ES-I3 (cell line): ENCODE measurements at regions not wholly inside any gene's neighbourhood (a gene's known extent, or its start where the extent isn't known, plus 50 kb on each side); places are given as distances from the start of the nearest gene placed in this dataset.
"Not testable (repeated sequence)": the region's sequence is repeated elsewhere in the genome, so short reads cannot be mapped to it uniquely, and the experiment has no call there.

Experiments
- H3K36me3 ChIP-seq: 2 replicates; pipeline ENCODE4 v1.6.1; 2013; ENCODE audit warnings: mild to moderate bottlenecking, low read length, control low read depth, moderate library complexity; ENCODE audit not compliant: insufficient read depth
- H3K4me1 ChIP-seq: 2 replicates; pipeline ENCODE4 v1.6.1; 2013; ENCODE audit warnings: mild to moderate bottlenecking, control low read depth, low read length; ENCODE audit not compliant: insufficient read depth
- H3K9ac ChIP-seq: 2 replicates; pipeline ENCODE4 v1.6.1; 2013; ENCODE audit warnings: low read depth, mild to moderate bottlenecking, low read length, moderate library complexity
- H3K9me3 ChIP-seq: 2 replicates; pipeline ENCODE4 v1.6.1; 2013; ENCODE audit warnings: mild to moderate bottlenecking, low read length, moderate library complexity; ENCODE audit not compliant: control insufficient read depth, insufficient read depth

DNA sequence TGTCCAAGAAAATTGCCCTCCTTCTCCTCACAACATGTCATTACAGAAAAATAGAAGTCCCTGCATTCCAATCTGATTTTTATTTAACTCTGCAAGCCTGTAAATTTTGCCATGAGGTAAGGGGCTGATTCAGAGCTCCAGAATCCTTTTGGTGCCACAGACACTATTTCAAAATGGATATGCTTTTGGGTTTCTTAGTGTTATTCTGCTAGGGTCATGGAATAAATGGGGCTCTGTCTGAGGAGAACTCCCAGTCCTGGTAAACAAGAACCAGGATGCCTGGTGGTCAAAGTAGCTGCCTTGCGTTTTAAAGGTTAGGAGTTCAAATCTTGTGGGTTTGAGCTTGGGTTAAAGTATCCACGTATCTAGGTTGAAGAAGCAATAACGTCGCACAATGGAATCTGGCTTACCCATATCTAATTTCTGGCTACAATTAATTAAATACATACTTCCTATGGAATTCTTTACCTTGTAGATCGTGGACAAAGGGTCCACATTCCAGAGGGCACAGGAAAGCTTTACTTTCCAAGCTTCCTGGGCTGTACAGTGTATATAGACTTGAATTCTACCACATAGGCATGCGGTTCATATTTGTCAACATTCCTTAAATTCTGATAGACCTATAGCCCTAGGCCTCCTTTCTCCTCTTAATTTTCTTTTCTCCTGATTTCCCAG, 98.0 kb upstream of the CDC42BPA start:
- Histone ChIP-seq H3K4me1 (no peaks in the 10 kb centered on the region), H3K9me3 (no peaks in the 10 kb centered on the region), H3K9ac (no peak overlapping the region), H3K36me3 (no peaks in the 10 kb centered on the region)

DNA sequence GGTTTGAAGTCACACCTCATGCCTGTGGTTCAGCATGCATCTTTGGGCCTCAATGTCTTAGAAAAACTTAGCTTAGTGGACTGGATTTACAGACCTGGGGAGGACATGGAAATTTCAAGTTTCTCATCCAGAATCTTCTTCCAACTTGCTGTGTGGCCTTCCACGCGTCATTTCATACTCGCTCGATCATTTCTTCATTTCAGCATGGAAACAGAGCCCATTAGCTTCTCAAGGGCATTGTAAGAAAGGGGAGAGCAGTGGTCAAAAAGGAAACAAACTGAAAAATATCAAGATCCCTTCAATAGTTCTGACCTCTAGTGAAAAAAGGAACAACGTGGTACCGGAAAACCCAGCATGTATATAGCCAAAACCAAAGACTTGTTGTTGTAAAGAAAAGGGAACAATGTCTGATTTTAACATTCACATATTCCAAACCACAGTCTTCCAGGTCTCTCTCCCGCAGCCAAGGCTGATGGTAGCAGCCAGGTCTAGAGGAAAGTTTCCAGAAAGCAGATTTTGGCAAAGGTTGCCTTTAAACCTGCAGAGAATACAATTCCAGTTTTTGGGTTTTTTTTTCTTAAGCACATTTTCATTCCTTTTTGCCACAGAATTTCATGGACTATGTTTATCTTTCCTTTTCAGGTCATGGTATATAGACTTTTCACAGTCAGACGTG, 97.0 kb upstream of the CDC42BPA start:
- Histone ChIP-seq H3K9ac (no peak overlapping the region), H3K4me1 (no peaks in the 10 kb centered on the region), H3K36me3 (no peaks in the 10 kb centered on the region), H3K9me3 (no peaks in the 10 kb centered on the region)

DNA sequence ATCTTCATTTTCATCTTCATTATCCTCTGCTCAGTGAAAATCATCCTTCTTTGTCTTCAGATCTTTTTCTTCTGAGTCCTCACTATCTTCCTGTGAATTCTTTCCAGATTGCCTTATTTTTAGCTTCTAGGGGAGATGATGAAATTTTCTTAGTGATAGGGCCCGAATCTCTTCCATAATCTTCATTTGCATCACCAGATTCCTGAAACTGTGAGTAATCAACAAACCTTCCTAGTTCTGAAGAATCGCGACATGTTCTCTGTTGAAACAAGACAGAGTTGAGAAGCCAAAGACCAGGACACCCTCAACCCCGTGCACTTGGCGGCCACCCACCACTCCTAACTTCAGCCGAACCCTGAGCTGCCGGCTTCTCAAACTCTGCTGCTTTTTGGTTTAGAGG, 92.8 kb upstream of the CDC42BPA start:
- Histone ChIP-seq H3K9me3 (no peaks in the 10 kb centered on the region), H3K4me1 (no peaks in the 10 kb centered on the region), H3K36me3 (no peaks in the 10 kb centered on the region), H3K9ac (no peak overlapping the region)

DNA sequence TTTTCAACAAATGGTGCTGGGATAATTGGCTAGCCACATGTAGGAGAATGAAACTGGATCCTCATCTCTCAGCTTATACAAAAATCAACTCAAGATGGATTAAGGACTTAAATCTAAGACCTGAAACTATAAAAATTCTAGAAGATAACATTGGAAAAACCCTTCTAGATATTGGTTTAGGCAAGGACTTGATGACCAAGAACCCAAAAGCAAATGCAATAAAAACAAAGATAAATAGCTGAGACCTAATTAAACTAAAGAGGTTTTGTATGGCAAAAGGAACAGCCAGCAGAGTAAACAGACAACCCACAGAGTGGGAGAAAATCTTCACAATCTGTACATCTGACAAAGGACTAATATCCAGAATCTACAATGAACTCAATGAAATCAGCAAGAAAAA, 88.0 kb upstream of the CDC42BPA start:
- not testable (repeated sequence) for H3K36me3 ChIP-seq, H3K4me1 ChIP-seq, H3K9ac ChIP-seq, H3K9me3 ChIP-seq

DNA sequence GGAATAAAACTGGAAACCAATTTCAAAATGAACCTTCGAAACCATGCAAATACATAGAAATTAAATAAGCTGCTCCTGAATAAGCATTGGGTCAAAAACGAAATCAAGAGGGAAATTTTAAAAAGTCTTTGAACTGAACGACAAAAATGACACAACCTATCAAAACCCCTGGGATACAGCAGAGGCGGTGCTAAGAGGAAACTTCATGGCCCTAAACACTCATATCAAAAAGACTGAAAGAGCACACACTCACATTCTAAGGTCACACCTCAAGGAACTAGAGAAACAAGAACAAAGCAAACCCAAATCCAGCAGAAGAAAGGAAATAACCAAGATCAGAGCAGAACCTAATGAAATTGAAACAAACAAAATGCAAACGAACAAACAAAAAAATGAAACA, 85.2 kb upstream of the CDC42BPA start:
- Histone ChIP-seq H3K9me3 (peaks cover 6% of the 10 kb centered on the region; the same call in 1 of the 2 replicates), H3K36me3 (no peaks in the 10 kb centered on the region), H3K9ac (no peak overlapping the region), H3K4me1 (no peaks in the 10 kb centered on the region)

DNA sequence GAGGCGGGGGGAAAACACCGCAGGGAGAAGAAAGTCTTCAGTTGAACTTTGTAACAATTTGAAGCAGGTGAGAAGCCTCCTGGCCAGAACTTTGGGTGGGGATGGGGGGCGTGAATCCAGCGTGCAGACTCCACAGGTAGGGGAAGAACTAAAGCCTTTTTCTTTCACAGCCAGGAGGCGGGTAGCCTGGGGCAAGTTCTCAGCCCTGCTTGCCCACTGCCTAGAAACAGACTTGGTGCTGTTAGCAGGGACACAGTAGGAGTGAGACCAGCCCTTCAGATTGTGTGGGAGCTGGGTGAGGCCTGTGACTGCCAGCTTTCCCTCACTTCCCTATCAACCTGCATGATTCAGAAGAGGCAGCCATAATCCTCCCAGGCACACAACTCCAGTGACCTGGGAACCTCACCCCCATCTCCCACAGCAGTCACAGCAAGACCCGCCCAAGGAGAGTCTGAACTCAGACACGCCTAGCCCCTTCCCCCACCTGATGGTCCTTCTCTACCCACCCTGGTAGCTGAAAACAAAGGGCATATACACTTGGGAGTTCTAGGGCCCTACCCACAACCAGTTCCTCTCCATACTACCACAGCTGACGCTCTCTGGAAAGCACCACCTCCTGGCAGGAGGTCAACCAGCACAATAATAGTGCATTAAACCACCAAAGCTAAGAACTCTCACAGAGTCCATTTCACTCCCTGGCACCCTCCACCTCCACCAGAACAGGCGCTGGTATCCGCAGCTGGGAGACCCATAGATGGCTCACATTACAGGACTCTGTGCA, 83.5 kb upstream of the CDC42BPA start:
- H3K4me1 ChIP-seq, result no peaks in the 10 kb centered on the region
- no peaks in the 10 kb centered on the region for H3K36me3 ChIP-seq
- H3K9ac ChIP-seq, result no peak overlapping the region

DNA sequence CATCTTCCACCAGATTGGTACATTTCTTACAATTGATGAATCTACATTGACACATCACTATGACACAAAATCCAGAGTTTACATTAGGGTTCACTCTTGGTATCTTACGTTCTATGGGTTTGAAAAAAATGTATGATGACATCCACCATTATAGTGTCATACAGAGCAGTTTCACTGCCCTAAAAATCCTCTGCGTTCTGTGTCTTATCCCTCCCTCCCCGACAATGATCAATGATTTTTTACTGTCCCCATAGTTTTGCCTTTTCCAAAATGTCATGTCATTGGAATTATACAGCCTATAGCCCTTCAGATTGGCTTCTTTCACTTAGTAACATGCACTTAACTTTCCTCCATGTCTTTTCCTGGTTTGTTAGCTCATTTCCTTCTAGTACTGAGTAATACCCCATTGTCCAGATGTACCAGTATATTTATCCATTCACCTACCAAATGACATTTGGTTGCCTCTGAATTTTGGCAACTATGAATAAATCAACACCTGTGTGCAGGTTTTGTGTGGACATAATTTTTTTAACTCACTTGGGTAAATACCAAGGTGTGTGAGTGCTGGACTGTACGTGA, 80.9 kb upstream of the CDC42BPA start:
- no peaks in the 10 kb centered on the region for H3K36me3 ChIP-seq
- peaks cover 6% of the 10 kb centered on the region; the same call in 1 of the 2 replicates for H3K9me3 ChIP-seq
- no peak overlapping the region for H3K9ac ChIP-seq
- no peaks in the 10 kb centered on the region for H3K4me1 ChIP-seq

More for the DNA sequence above, 83.5 kb upstream of the CDC42BPA start:
- H3K9me3 ChIP-seq, result peaks cover 6% of the 10 kb centered on the region; the same call in 1 of the 2 replicates

DNA sequence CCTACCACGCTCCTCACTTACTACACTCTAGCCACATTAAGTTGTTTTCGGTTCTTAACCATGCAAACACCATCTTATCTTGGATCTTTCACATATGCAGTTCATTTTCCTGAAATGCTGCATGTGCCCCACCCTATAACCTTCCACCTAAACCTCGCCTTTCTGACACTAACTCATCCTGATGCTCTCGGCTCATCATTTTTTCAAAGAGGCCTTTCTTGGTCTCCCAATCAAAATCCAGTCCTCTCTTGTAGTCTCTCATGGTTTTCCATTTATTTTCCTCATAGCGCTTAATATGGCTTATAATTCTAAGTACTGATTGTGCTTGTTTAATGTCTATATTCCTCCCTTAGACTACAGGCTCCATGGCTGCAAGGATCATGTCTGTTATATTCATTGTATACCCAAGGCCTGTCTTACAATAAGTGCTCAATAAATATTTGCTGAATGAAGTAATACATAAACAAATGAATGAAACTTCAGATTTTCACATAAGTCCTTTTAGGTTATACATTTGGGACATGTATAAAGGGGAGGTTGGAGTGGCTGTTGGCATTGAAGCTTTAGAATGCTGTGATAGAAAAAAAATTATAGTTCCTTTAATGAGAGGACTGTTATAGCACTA, 79.2 kb upstream of the CDC42BPA start:
- Histone ChIP-seq H3K4me1 (no peaks in the 10 kb centered on the region), H3K9me3 (peaks cover 6% of the 10 kb centered on the region; the same call in 1 of the 2 replicates), H3K9ac (no peak overlapping the region), H3K36me3 (no peaks in the 10 kb centered on the region)

DNA sequence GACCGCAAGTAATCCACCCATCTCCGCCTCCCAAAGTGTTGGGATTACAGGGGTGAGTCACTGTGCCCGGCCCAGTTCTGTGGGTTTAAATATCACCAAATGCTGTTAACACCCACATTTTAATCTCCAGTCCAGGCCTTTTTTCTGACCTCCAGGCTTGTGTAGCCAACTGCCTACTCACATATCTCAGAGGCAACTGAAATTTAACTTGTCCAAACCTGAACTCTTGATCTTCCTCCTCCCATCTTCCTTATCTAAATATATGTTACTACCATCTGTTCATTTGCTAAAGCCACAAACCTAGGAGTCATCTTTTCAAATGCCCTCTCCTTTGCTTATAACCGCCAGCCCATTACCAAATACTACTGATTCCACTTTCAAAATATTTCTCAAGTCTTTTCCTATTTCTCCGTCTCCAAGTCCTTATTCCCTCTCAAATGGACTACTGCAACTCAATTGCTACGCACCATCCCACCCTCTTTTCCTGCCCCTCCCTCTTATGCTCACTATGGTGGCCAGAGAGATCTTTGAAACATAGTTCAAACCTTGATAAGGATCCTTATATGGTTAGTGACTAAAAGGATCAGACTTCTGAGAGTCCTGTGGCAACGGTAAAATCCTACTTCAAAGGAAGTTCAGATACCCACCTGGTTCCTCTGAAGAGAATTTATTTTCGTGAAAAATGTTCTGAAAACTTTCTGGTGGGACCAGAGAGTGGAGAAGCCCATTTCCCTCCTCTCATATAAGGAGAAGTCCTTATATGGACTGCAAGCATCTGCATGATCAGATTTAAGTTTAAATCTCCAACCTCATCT, 78.5 kb upstream of the CDC42BPA start:
- Histone ChIP-seq H3K4me1 (no peaks in the 10 kb centered on the region), H3K9me3 (peaks cover 4% of the 10 kb centered on the region; the same call in 1 of the 2 replicates), H3K36me3 (no peaks in the 10 kb centered on the region), H3K9ac (no peak overlapping the region)

DNA sequence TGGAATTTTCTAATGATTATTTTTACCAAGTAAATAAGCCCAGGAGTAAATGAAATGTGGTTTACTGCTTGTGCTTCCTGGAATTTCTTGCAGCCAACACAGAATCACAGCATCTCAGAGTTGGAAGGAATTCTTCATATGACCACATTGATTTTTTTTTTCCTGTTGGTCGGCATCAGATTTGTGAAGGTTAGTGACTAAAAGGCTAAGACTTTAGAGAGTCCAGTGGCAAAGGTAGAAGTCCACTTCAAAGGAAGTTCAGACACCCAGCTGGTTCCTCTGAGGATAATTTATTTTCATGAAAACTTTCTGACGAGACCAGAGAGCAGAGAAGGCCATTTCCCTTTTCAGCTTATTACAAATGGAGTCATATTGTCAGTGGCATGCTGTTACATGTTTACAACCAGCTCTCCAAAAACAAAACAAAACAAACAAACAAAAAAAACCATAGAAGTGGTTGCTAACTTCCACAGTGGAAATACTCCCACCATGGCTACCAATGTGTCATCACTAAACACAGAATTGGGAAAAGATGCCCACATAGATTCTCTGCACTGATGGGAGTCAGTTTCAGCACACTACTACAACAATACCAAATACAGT, 77.2 kb upstream of the CDC42BPA start:
- H3K9ac ChIP-seq, result no peak overlapping the region
- H3K36me3 ChIP-seq, result no peaks in the 10 kb centered on the region
- no peaks in the 10 kb centered on the region for H3K4me1 ChIP-seq
- H3K9me3 ChIP-seq, result peaks cover under 1% of the 10 kb centered on the region; the same call in 1 of the 2 replicates

DNA sequence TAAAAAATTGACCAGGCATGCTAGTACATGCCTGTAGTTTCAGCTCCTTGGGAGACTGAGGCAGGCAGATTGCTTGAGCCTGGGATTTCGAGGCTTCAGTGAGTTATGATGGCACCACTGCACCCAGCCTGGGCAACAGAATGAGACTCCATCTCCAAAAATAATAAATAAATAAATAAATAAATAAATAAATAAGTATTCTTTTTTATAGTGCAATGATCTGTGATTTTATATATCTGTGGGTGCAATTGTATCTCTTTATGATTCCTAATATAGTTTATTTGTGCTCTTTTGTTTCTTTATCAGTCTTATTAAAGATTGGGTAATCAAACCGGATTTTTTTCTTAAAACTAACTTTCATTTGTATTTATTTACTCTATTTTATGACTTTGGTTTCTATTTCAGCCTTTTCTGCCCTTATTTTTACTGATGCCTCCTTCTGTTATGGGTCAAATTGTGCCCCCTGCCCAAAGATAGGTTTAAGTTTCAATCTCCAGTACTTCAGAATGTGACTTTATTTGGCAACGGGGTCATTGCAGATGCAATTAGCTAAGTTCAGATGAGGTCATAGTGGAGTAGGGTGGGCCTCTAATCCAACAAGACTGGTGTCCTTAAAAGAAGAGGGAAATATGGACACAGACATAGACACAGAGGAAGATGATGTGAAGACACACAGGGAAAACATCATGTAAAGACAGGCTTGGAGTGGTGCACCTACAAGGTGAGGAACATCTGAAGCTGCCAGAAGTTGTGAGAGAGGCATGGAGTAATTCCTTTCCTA, 74.9 kb upstream of the CDC42BPA start:
- H3K36me3 ChIP-seq, result no peaks in the 10 kb centered on the region
- H3K4me1 ChIP-seq, result no peaks in the 10 kb centered on the region
- no peaks in the 10 kb centered on the region for H3K9me3 ChIP-seq
- H3K9ac ChIP-seq, result no peak overlapping the region

DNA sequence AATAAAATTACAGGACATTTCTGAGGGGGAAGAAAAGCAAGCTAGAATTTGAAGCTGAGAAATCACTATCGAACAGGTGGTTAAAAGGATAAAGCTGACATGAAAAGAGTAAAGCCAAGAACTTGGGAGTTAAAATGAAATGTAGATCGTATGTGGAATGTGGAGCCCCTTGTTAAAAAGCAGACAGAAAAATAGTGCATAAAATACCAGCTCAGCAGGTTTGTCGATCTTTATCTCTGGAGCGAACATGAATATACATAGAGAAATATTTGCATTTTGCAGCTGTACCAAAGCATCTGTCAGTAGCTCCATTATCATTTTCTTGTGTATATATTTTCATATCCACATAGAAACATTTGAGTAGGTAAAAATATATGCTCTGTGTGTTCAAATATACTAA, 73.6 kb upstream of the CDC42BPA start:
- Histone ChIP-seq H3K36me3 (no peaks in the 10 kb centered on the region), H3K9me3 (no peaks in the 10 kb centered on the region), H3K9ac (no peak overlapping the region), H3K4me1 (no peaks in the 10 kb centered on the region)

DNA sequence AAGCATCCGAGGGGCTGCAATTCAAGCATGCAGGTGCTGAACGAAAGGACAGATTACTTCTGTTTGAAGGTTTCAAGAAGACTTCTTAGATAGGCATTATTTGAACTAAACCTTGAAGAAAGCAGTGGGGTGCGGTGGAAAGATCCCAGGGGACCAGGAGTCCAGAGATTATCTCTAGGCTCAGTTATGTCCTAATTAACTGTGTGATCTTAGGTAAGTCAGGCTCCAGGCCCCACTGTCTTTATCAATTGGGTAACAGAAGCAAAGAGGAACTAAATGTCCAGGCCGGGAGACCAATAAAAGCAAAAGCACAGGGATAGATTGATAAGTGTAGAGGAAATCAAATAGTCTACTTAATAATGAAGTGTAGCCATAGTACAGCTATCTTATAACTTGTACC, 72.9 kb upstream of the CDC42BPA start:
- Histone ChIP-seq H3K4me1 (no peaks in the 10 kb centered on the region), H3K9me3 (no peaks in the 10 kb centered on the region), H3K9ac (no peak overlapping the region), H3K36me3 (no peaks in the 10 kb centered on the region)
